Peyer's patch (tissue), 4 donors: ENCODE measurements at regions not wholly inside any gene's neighbourhood (a gene's known extent, or its start where the extent isn't known, plus 50 kb on each side); places are given as distances from the start of the nearest gene placed in this dataset.

Source experiments
- DNase-seq, 3 donors: peaks; one replicate each; pipeline ENCODE4 v3.0.0-alpha.2; 2017 to 2019
- H3K27ac ChIP-seq, 4 donors: fragments of 200-600 bp; sonication (generic); one replicate each; pipeline ENCODE4 v1.5.1; 2016 to 2019
- H3K27me3 ChIP-seq, 2 donors: fragments of 200-600 bp; sonication (generic); one replicate each; pipeline ENCODE4 v1.5.1; 2019
- H3K36me3 ChIP-seq, 3 donors: fragments of 200-600 bp; sonication (generic); one replicate each; pipeline ENCODE4 v1.5.1; 2016 to 2019
- H3K4me1 ChIP-seq, 4 donors: fragments of 200-600 bp; sonication (generic); one replicate each; pipeline ENCODE4 v1.5.1; 2016 to 2019
- H3K4me3 ChIP-seq, 4 donors: fragments of 200-600 bp; sonication (generic); 1 replicate in 3 of 4; 2 replicates in 1 of 4; pipeline ENCODE4 v1.5.1; 2016 to 2019; ENCODE audit warnings: mild to moderate bottlenecking in 1 of 4
- H3K9me3 ChIP-seq, 4 donors: fragments of 200-600 bp; sonication (generic); one replicate each; pipeline ENCODE4 v1.5.1; 2016 to 2019; ENCODE audit warnings: mild to moderate bottlenecking in 1 of 4
- POLR2A ChIP-seq, 2 donors: fragments of 450-650 bp; IDR thresholded peaks; one replicate each; pipeline ENCODE4 v1.5.1; 2017; ENCODE audit warnings: antibody characterized with exemption in 2 of 2, mild to moderate bottlenecking in 2 of 2, moderate library complexity in 2 of 2
- TF ChIP-seq, protein P1 (sequence below), 6 experiments: fragments of 450-650 bp in 4 of 6; fragments of 200-600 bp in 2 of 6; sonication (generic) in 1 of 6; IDR thresholded peaks; one replicate each; pipeline ENCODE4 v1.5.1; 2017 to 2019; ENCODE audit warnings: antibody characterized with exemption in 6 of 6, mild to moderate bottlenecking in 3 of 6, moderate library complexity in 1 of 6

DNA sequence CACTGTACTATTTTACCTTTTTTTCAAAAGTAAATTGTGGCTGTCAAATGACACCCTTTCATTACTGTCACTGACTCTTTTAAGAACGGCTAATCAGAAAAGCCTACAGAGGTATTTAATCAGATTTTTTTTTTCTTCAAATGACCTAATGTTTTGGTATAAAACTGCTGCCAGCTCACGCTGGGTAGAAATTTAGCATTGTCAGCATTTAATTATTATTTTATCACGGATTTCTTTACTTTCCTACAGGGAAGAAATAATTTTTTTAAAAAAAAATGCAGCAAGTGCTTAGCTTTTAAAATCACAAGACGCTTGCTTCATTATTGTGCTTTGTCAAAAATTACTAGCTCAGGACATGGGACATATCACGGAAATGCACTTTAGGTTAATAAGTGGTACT is 149.1 kb upstream of the FOXN3 start:
- no peak for DNase-seq
- Histone ChIP-seq H3K4me1 (peaks cover 0 to 10% (median 0%) of the 10 kb centered on the region in 4 donors), H3K36me3 (no peaks in the 10 kb centered on the region), H3K27ac (no peak overlapping the region), H3K27me3 (no peaks in the 10 kb centered on the region), H3K4me3 (no peak overlapping the region), H3K9me3 (no peaks in the 10 kb centered on the region)
- no peak for TF ChIP-seq POLR2A (IDR thresholded peaks at IDR 0.05)
- TF ChIP-seq, protein P1, sequence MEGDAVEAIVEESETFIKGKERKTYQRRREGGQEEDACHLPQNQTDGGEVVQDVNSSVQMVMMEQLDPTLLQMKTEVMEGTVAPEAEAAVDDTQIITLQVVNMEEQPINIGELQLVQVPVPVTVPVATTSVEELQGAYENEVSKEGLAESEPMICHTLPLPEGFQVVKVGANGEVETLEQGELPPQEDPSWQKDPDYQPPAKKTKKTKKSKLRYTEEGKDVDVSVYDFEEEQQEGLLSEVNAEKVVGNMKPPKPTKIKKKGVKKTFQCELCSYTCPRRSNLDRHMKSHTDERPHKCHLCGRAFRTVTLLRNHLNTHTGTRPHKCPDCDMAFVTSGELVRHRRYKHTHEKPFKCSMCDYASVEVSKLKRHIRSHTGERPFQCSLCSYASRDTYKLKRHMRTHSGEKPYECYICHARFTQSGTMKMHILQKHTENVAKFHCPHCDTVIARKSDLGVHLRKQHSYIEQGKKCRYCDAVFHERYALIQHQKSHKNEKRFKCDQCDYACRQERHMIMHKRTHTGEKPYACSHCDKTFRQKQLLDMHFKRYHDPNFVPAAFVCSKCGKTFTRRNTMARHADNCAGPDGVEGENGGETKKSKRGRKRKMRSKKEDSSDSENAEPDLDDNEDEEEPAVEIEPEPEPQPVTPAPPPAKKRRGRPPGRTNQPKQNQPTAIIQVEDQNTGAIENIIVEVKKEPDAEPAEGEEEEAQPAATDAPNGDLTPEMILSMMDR (IDR thresholded peaks at IDR 0.05) = no peak

GRCh38 chr14:89565607-89566006 is 148.6 kb upstream of the FOXN3 start:
- Histone ChIP-seq H3K9me3 (no peaks in the 10 kb centered on the region), H3K4me3 (no peak overlapping the region), H3K4me1 (peaks cover 0 to 10% (median 0%) of the 10 kb centered on the region in 4 donors), H3K36me3 (no peaks in the 10 kb centered on the region), H3K27me3 (no peaks in the 10 kb centered on the region), H3K27ac (no peak overlapping the region)
- no peak for DNase-seq
- no peak for TF ChIP-seq POLR2A (IDR thresholded peaks at IDR 0.05)
- TF ChIP-seq, protein P1 (IDR thresholded peaks at IDR 0.05) = no peak

DNA sequence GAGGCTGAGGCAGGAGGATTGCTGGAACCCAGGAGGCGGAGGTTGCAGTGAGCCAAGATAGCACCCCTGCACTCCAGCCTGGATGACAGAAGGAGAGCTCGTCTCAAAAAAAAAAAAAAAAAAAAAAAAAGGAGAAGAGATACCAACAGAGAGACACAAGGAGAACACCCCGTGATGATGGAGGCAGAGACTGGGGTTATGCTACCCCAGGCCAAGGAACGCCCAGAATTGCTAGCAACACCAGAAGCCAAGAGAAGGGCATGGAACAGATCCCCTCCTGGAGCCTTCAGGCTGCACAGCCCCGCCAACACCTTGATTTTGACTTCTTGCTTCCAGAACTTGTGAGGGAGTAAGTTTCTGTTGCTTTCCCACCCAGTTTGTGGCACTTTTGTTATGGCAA is 148.0 kb upstream of the FOXN3 start:
- Histone ChIP-seq H3K27me3 (no peaks in the 10 kb centered on the region), H3K36me3 (no peaks in the 10 kb centered on the region), H3K9me3 (no peaks in the 10 kb centered on the region), H3K27ac (no peak overlapping the region), H3K4me3 (no peak overlapping the region), H3K4me1 (peaks cover 0 to 10% (median 0%) of the 10 kb centered on the region in 4 donors)
- no peak for DNase-seq
- TF ChIP-seq, protein P1 (IDR thresholded peaks at IDR 0.05) = no peak
- no peak for TF ChIP-seq POLR2A (IDR thresholded peaks at IDR 0.05)

DNA sequence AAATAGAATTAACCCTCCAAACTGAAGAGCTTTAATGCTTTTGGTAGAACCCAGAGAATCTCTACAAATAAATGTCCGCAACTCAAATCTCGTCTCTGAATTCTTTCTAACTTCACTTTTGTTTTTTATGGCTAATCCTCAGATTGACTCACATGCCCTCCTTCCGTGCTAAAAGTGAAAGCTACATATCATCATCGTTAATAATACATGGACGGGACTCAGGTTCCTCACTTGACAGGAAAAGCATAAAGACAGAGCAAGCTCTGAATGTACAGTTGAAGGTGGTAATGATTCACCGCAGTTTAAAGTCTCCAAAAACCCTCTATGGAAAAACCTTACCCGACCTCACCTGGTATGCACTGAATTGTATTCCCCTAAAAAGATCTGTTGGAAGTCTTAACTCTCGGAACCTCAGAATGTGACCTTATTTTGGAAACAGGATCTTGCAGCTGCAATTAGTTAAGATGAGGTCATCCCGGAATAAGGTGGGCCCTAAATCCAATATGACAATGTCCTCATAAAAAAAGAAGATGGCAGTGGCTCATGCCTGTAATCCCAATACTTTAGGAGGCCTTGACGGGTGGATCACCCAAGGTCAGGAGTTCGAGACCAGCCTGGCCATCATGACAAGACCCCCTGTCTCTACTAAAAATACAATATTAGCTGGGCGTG is 147.4 kb upstream of the FOXN3 start:
- H3K9me3 ChIP-seq = no peaks in the 10 kb centered on the region
- no peaks in the 10 kb centered on the region for H3K27me3 ChIP-seq
- TF ChIP-seq POLR2A (IDR thresholded peaks at IDR 0.05) = no peak
- TF ChIP-seq, protein P1 (IDR thresholded peaks at IDR 0.05) = no peak
- no peaks in the 10 kb centered on the region for H3K36me3 ChIP-seq
- peaks cover 0 to 10% (median 0%) of the 10 kb centered on the region in 4 donors for H3K4me1 ChIP-seq
- no peak overlapping the region for H3K27ac ChIP-seq
- no peak overlapping the region for H3K4me3 ChIP-seq
- DNase-seq = no peak

DNA sequence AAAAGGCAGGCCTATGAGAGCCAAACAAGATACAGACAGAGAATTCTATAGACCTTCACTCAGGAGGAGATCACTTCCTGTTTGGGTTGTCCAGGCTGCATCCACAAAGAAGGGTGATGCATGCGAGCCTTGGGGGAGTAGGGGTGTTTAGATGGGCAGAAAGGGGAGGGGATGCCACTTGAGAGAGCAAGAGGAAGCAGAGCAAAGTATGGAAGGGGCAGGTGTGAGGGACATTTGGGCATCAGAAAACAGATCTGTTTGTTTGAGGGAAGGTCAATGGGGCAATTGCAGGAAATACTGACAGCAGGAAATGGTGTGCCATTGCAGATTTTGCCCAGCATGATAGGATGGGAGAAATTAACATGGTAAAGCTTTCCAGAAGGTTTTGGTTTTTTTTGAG is 146.4 kb upstream of the FOXN3 start:
- H3K4me1 ChIP-seq = peaks cover 0 to 10% (median 0%) of the 10 kb centered on the region in 4 donors
- H3K27me3 ChIP-seq = no peaks in the 10 kb centered on the region
- no peak overlapping the region for H3K4me3 ChIP-seq
- TF ChIP-seq POLR2A (IDR thresholded peaks at IDR 0.05) = no peak
- TF ChIP-seq, protein P1 (IDR thresholded peaks at IDR 0.05) = no peak
- DNase-seq = no peak
- H3K36me3 ChIP-seq = no peaks in the 10 kb centered on the region
- H3K9me3 ChIP-seq = no peaks in the 10 kb centered on the region
- H3K27ac ChIP-seq = no peak overlapping the region
